K562 (cell line): ENCODE measurements at regions not wholly inside any gene's neighbourhood (a gene's known extent, or its start where the extent isn't known, plus 50 kb on each side); places are given as distances from the start of the nearest gene placed in this dataset.

Experiments
- DNMT1 ChIP-seq: fragments of 450-650 bp; IDR thresholded peaks from 2 replicates; pipeline ENCODE4 v1.6.1; 2016; ENCODE audit warnings: antibody characterized with exemption, mild to moderate bottlenecking
- TF ChIP-seq, protein P1 (sequence below): fragments of 450-650 bp; IDR thresholded peaks from 2 replicates; pipeline ENCODE4 v1.6.1; 2016; ENCODE audit warnings: low read depth

DNA sequence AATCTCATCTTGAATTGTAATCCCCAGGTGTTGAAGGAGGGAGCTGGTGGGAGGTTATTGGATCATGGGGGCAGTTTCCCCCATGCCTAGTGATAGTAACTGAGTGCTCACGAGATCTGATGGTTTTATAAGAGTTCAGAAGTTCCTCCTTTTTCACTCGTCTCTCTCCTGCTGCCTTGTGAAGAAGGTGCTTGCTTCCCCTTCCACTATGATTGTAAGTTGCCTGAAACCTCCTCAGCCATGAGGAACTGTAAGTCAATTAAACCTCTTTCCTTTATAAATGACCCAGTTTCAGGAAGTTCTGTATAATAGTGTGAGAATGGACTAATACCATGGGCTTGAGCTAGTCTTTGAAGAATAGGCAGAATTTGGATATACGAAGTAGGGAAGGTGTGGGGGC is 113.9 kb downstream of the RIN2 start (continued):
- TF ChIP-seq, protein P1, sequence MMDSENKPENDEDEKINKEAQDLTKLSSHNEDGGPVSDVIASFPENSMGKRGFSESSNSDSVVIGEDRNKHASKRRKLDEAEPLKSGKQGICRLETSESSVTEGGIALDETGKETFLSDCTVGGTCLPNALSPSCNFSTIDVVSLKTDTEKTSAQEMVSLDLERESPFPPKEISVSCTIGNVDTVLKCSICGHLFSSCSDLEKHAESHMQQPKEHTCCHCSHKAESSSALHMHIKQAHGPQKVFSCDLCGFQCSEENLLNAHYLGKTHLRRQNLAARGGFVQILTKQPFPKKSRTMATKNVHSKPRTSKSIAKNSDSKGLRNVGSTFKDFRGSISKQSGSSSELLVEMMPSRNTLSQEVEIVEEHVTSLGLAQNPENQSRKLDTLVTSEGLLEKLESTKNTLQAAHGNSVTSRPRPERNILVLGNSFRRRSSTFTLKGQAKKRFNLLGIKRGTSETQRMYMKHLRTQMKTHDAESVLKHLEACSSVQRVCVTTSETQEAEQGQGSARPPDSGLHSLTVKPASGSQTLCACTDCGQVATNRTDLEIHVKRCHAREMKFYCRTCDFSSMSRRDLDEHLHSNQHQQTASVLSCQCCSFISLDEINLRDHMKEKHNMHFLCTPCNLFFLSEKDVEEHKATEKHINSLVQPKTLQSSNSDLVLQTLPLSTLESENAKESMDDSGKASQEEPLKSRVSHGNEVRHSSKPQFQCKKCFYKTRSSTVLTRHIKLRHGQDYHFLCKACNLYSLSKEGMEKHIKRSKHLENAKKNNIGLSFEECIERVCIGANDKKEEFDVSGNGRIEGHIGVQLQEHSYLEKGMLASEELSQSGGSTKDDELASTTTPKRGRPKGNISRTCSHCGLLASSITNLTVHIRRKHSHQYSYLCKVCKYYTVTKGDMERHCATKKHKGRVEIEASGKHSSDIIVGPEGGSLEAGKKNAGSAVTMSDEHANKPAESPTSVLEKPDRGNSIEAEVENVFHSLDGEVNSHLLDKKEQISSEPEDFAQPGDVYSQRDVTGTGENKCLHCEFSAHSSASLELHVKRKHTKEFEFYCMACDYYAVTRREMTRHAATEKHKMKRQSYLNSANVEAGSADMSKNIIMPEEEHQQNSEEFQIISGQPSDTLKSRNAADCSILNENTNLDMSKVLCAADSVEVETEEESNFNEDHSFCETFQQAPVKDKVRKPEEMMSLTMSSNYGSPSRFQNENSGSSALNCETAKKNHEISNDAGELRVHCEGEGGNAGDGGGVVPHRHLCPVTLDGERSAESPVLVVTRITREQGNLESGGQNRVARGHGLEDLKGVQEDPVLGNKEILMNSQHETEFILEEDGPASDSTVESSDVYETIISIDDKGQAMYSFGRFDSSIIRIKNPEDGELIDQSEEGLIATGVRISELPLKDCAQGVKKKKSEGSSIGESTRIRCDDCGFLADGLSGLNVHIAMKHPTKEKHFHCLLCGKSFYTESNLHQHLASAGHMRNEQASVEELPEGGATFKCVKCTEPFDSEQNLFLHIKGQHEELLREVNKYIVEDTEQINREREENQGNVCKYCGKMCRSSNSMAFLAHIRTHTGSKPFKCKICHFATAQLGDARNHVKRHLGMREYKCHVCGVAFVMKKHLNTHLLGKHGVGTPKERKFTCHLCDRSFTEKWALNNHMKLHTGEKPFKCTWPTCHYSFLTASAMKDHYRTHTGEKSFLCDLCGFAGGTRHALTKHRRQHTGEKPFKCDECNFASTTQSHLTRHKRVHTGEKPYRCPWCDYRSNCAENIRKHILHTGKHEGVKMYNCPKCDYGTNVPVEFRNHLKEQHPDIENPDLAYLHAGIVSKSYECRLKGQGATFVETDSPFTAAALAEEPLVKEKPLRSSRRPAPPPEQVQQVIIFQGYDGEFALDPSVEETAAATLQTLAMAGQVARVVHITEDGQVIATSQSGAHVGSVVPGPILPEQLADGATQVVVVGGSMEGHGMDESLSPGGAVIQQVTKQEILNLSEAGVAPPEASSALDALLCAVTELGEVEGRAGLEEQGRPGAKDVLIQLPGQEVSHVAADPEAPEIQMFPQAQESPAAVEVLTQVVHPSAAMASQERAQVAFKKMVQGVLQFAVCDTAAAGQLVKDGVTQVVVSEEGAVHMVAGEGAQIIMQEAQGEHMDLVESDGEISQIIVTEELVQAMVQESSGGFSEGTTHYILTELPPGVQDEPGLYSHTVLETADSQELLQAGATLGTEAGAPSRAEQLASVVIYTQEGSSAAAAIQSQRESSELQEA, result no peak
- TF ChIP-seq DNMT1, result no peak
